ENCODE measurements at regions not wholly inside any gene's neighbourhood (a gene's known extent, or its start where the extent isn't known, plus 50 kb on each side); places are given as distances from the start of the nearest gene placed in this dataset.

DNA sequence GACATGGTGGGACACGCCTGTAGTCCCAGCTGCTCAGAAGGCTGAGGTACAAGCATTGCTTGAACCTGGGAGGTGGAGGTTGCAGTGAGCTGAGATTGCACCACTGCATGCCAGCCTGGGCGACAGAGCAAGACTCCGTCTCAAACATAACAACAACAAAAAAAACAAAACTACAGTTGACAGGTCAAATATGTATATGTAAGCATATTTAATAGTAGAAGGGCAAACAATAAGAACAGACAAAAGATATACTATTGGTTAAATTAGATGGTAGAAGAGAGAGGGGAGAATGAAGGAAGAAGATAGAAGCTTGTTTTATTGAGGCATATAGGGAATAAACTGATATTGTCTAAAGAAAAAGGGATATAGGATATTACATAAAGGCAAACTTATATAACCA is 247.1 kb downstream of the KLF13 start:
- Histone ChIP-seq H3K36me3 (ENCODE audit: insufficient read depth, low read length) (no peaks in the 10 kb centered on the region), H3K9me3 (ENCODE audit: low read depth, low read length) (no peaks in the 10 kb centered on the region), H3K27ac (no peak overlapping the region), H3K4me3 (no peak overlapping the region), H3K9ac (ENCODE audit: insufficient read length) (no peak overlapping the region)
- TF ChIP-seq POLR2AphosphoS5 (IDR thresholded peaks at IDR 0.05; ENCODE audit: borderline replicate concordance, low read depth, low read length) = no peak
- no peak for TF ChIP-seq EZH2 (IDR thresholded peaks at IDR 0.05)
- no peak for TF ChIP-seq FOXP2 (optimal IDR thresholded peaks at IDR 0.05; ENCODE audit: control extremely low read depth, extremely low read length, insufficient read depth)
- DNase-seq (ENCODE audit: low read depth, low spot score) = no peak

- no peak for DNase-seq (ENCODE audit: low read depth, low spot score)
- Histone ChIP-seq H3K9me3 (ENCODE audit: low read depth, low read length) (no peaks in the 10 kb centered on the region), H3K9ac (ENCODE audit: insufficient read length) (no peak overlapping the region), H3K4me3 (no peak overlapping the region), H3K27ac (no peak overlapping the region), H3K36me3 (ENCODE audit: insufficient read depth, low read length) (no peaks in the 10 kb centered on the region)
- TF ChIP-seq POLR2AphosphoS5 (IDR thresholded peaks at IDR 0.05; ENCODE audit: borderline replicate concordance, low read depth, low read length) (no peak), FOXP2 (optimal IDR thresholded peaks at IDR 0.05; ENCODE audit: control extremely low read depth, extremely low read length, insufficient read depth) (no peak), EZH2 (IDR thresholded peaks at IDR 0.05) (no peak)
Observed at GRCh38 chr15:31574766-31575165, 248.1 kb downstream of the KLF13 start.

DNA sequence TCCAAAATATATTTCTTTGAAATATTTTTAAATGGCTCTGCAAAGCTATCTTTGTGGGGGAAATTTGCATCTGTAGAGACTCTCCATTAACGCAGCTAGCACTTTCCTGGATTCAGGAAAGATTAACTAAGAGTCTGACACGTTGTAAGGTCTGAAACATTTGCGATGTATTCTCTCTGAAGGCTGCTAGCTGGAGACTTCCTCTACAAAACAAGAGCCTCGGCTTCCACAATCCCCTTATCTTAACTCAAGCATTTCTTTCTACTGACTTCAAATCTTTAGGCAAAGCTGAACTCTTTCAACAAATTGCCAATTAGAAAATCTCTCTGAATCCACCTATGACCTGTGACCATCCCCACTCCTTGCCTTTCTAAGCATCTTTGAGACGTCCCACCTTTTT is 250.5 kb downstream of the KLF13 start:
- DNase-seq (ENCODE audit: low read depth, low spot score) = no peak
- Histone ChIP-seq H3K9ac (ENCODE audit: insufficient read length) (no peak overlapping the region), H3K36me3 (ENCODE audit: insufficient read depth, low read length) (no peaks in the 10 kb centered on the region), H3K4me3 (no peak overlapping the region), H3K9me3 (ENCODE audit: low read depth, low read length) (no peaks in the 10 kb centered on the region), H3K27ac (no peak overlapping the region)
- TF ChIP-seq EZH2 (IDR thresholded peaks at IDR 0.05) (no peak), FOXP2 (optimal IDR thresholded peaks at IDR 0.05; ENCODE audit: control extremely low read depth, extremely low read length, insufficient read depth) (no peak), POLR2AphosphoS5 (IDR thresholded peaks at IDR 0.05; ENCODE audit: borderline replicate concordance, low read depth, low read length) (no peak)

GRCh38 chr15:31579282-31579681 is 252.6 kb downstream of the KLF13 start:
- H3K4me3 ChIP-seq = no peak overlapping the region
- DNase-seq (ENCODE audit: low read depth, low spot score) = no peak

DNA sequence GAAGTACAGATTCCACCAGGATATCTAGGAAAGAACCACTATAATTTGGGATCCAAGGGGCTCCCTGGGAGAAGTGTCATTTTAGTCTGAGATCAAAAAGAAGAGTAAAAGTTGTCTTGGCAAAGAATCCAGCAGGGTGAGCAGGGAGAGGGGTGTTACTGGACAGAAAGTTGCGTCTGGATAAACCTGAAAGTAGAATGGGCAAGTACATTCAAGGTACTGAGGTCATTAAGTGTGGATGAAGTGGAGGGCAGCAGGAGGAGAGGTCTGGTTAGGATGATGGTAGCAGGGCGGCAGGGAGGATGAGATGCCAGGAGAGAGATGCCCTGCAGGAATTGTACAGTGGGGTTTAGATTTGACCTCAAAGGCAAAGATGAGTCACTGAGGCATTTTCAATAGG is 253.3 kb downstream of the KLF13 start:
- H3K4me3 ChIP-seq = no peak overlapping the region
- H3K27ac ChIP-seq = no peak overlapping the region
- no peak for TF ChIP-seq POLR2AphosphoS5 (IDR thresholded peaks at IDR 0.05; ENCODE audit: borderline replicate concordance, low read depth, low read length)
- no peak for TF ChIP-seq FOXP2 (optimal IDR thresholded peaks at IDR 0.05; ENCODE audit: control extremely low read depth, extremely low read length, insufficient read depth)
- no peak for TF ChIP-seq EZH2 (IDR thresholded peaks at IDR 0.05)
- no peak for DNase-seq (ENCODE audit: low read depth, low spot score)
- no peak overlapping the region for H3K9ac ChIP-seq (ENCODE audit: insufficient read length)
- H3K9me3 ChIP-seq (ENCODE audit: low read depth, low read length) = no peaks in the 10 kb centered on the region
- H3K36me3 ChIP-seq (ENCODE audit: insufficient read depth, low read length) = no peaks in the 10 kb centered on the region

More at GRCh38 chr15:31579282-31579681, 252.6 kb downstream of the KLF13 start:
- no peaks in the 10 kb centered on the region for H3K36me3 ChIP-seq (ENCODE audit: insufficient read depth, low read length)
- TF ChIP-seq POLR2AphosphoS5 (IDR thresholded peaks at IDR 0.05; ENCODE audit: borderline replicate concordance, low read depth, low read length) = no peak
- TF ChIP-seq FOXP2 (optimal IDR thresholded peaks at IDR 0.05; ENCODE audit: control extremely low read depth, extremely low read length, insufficient read depth) = no peak
- TF ChIP-seq EZH2 (IDR thresholded peaks at IDR 0.05) = no peak
- H3K9me3 ChIP-seq (ENCODE audit: low read depth, low read length) = no peaks in the 10 kb centered on the region
- no peak overlapping the region for H3K27ac ChIP-seq
- no peak overlapping the region for H3K9ac ChIP-seq (ENCODE audit: insufficient read length)

GRCh38 chr15:31584195-31584594 is 257.6 kb downstream of the KLF13 start:
- no peak overlapping the region for H3K4me3 ChIP-seq
- no peaks in the 10 kb centered on the region for H3K36me3 ChIP-seq (ENCODE audit: insufficient read depth, low read length)
- no peak for DNase-seq (ENCODE audit: low read depth, low spot score)
- TF ChIP-seq POLR2AphosphoS5 (IDR thresholded peaks at IDR 0.05; ENCODE audit: borderline replicate concordance, low read depth, low read length) = no peak
- no peak for TF ChIP-seq FOXP2 (optimal IDR thresholded peaks at IDR 0.05; ENCODE audit: control extremely low read depth, extremely low read length, insufficient read depth)
- no peak for TF ChIP-seq EZH2 (IDR thresholded peaks at IDR 0.05)
- no peak overlapping the region for H3K9ac ChIP-seq (ENCODE audit: insufficient read length)
- no peaks in the 10 kb centered on the region for H3K9me3 ChIP-seq (ENCODE audit: low read depth, low read length)
- no peak overlapping the region for H3K27ac ChIP-seq

- Histone ChIP-seq H3K9ac (ENCODE audit: insufficient read length) (no peak overlapping the region), H3K36me3 (ENCODE audit: insufficient read depth, low read length) (no peaks in the 10 kb centered on the region), H3K4me3 (no peak overlapping the region), H3K27ac (no peak overlapping the region), H3K9me3 (ENCODE audit: low read depth, low read length) (no peaks in the 10 kb centered on the region)
- no peak for TF ChIP-seq POLR2AphosphoS5 (IDR thresholded peaks at IDR 0.05; ENCODE audit: borderline replicate concordance, low read depth, low read length)
- TF ChIP-seq FOXP2 (optimal IDR thresholded peaks at IDR 0.05; ENCODE audit: control extremely low read depth, extremely low read length, insufficient read depth) = no peak
- TF ChIP-seq EZH2 (IDR thresholded peaks at IDR 0.05) = no peak
- DNase-seq (ENCODE audit: low read depth, low spot score) = no peak
Observed at GRCh38 chr15:31585240-31585639, 258.6 kb downstream of the KLF13 start.

- no peak overlapping the region for H3K27ac ChIP-seq
- no peak overlapping the region for H3K4me3 ChIP-seq
- no peak for TF ChIP-seq POLR2AphosphoS5 (IDR thresholded peaks at IDR 0.05; ENCODE audit: borderline replicate concordance, low read depth, low read length)
- no peaks in the 10 kb centered on the region for H3K36me3 ChIP-seq (ENCODE audit: insufficient read depth, low read length)
- H3K9me3 ChIP-seq (ENCODE audit: low read depth, low read length) = no peaks in the 10 kb centered on the region
- DNase-seq (ENCODE audit: low read depth, low spot score) = no peak
- no peak overlapping the region for H3K9ac ChIP-seq (ENCODE audit: insufficient read length)
Observed at GRCh38 chr15:31586841-31587240, 260.2 kb downstream of the KLF13 start.

- H3K36me3 ChIP-seq (ENCODE audit: insufficient read depth, low read length) = no peaks in the 10 kb centered on the region
- no peak for DNase-seq (ENCODE audit: low read depth, low spot score)
- H3K4me3 ChIP-seq = no peak overlapping the region
- no peak overlapping the region for H3K9ac ChIP-seq (ENCODE audit: insufficient read length)
- no peaks in the 10 kb centered on the region for H3K9me3 ChIP-seq (ENCODE audit: low read depth, low read length)
- no peak overlapping the region for H3K27ac ChIP-seq
- no peak for TF ChIP-seq FOXP2 (optimal IDR thresholded peaks at IDR 0.05; ENCODE audit: control extremely low read depth, extremely low read length, insufficient read depth)
- no peak for TF ChIP-seq POLR2AphosphoS5 (IDR thresholded peaks at IDR 0.05; ENCODE audit: borderline replicate concordance, low read depth, low read length)
- TF ChIP-seq EZH2 (IDR thresholded peaks at IDR 0.05) = no peak
Observed at GRCh38 chr15:31587583-31587982, 260.9 kb downstream of the KLF13 start.
